Dermis blood vessel endothelial cell (primary cell): ENCODE measurements at regions not wholly inside any gene's neighbourhood (a gene's known extent, or its start where the extent isn't known, plus 50 kb on each side); places are given as distances from the start of the nearest gene placed in this dataset.

Experiments used
- DNase-seq: peaks from one replicate; pipeline ENCODE4 v3.0.0; 2010

- no peak for DNase-seq
Measured at GRCh38 chr2:129728035-129728972, 251.2 kb upstream of the RAB6C start.

GRCh38 chr2:129729011-129729410 lies 250.5 kb upstream of the RAB6C start:
- DNase-seq: no peak

- no peak for DNase-seq
Measured at GRCh38 chr2:129729646-129730045, 249.8 kb upstream of the RAB6C start.

- DNase-seq: no peak
Measured at GRCh38 chr2:129730979-129731378, 248.5 kb upstream of the RAB6C start.

GRCh38 chr2:129731907-129732629 lies 247.4 kb upstream of the RAB6C start:
- DNase-seq: no peak

- no peak for DNase-seq
Measured at GRCh38 chr2:129732630-129733026, 246.8 kb upstream of the RAB6C start.

GRCh38 chr2:129733041-129733440 lies 246.4 kb upstream of the RAB6C start:
- no peak for DNase-seq

GRCh38 chr2:129733579-129733978 lies 245.9 kb upstream of the RAB6C start:
- no peak for DNase-seq

GRCh38 chr2:129734343-129735034 lies 245.0 kb upstream of the RAB6C start:
- DNase-seq: no peak

- no peak for DNase-seq
Measured at GRCh38 chr2:129735576-129735975, 243.9 kb upstream of the RAB6C start.

- no peak for DNase-seq
Measured at GRCh38 chr2:129737660-129738527, 241.6 kb upstream of the RAB6C start.

GRCh38 chr2:129738799-129739198 lies 240.7 kb upstream of the RAB6C start:
- DNase-seq: no peak

- no peak for DNase-seq
Measured at GRCh38 chr2:129740504-129740903, 239.0 kb upstream of the RAB6C start.

GRCh38 chr2:129741165-129741564 lies 238.3 kb upstream of the RAB6C start:
- no peak for DNase-seq

GRCh38 chr2:129741623-129742022 lies 237.8 kb upstream of the RAB6C start:
- DNase-seq: no peak

GRCh38 chr2:129742415-129743180 lies 236.9 kb upstream of the RAB6C start:
- DNase-seq: no peak

- DNase-seq: no peak
Measured at GRCh38 chr2:129744141-129744540, 235.3 kb upstream of the RAB6C start.

- DNase-seq: no peak
Measured at GRCh38 chr2:129744649-129745048, 234.8 kb upstream of the RAB6C start.

GRCh38 chr2:129747500-129748125 lies 231.9 kb upstream of the RAB6C start:
- DNase-seq: no peak

GRCh38 chr2:129748250-129748649 lies 231.2 kb upstream of the RAB6C start:
- DNase-seq: no peak

- DNase-seq: no peak
Measured at GRCh38 chr2:129748653-129749052, 230.8 kb upstream of the RAB6C start.
